Prostate gland (tissue), 2 donors: ENCODE measurements at regions not wholly inside any gene's neighbourhood (a gene's known extent, or its start where the extent isn't known, plus 50 kb on each side); places are given as distances from the start of the nearest gene placed in this dataset.

ENCODE experiments used
- POLR2A ChIP-seq: fragments of 450-650 bp; IDR thresholded peaks from one replicate; pipeline ENCODE4 v1.6.1; 2016; ENCODE audit warnings: antibody characterized with exemption, mild to moderate bottlenecking
- POLR2AphosphoS5 ChIP-seq: sonication (generic); formaldehyde crosslinking; IDR thresholded peaks from one replicate; pipeline ENCODE4 v1.6.1; 2017; ENCODE audit warnings: antibody characterized with exemption
- TF ChIP-seq, protein P1 (sequence below), 4 experiments: fragments of 200-600 bp in 2 of 4; fragments of 450-650 bp in 2 of 4; sonication (generic) in 2 of 4; IDR thresholded peaks; 1 replicate in 3 of 4; 2 replicates in 1 of 4; pipeline ENCODE4 v1.5.1; 2016 to 2019; ENCODE audit warnings: antibody characterized with exemption in 4 of 4, mild to moderate bottlenecking in 2 of 4, moderate library complexity in 2 of 4

GRCh38 chr5:67605730-67606585, 409.4 kb upstream of the CD180 start:
- no peak for TF ChIP-seq POLR2AphosphoS5
- no peak for TF ChIP-seq POLR2A
- TF ChIP-seq, protein P1, sequence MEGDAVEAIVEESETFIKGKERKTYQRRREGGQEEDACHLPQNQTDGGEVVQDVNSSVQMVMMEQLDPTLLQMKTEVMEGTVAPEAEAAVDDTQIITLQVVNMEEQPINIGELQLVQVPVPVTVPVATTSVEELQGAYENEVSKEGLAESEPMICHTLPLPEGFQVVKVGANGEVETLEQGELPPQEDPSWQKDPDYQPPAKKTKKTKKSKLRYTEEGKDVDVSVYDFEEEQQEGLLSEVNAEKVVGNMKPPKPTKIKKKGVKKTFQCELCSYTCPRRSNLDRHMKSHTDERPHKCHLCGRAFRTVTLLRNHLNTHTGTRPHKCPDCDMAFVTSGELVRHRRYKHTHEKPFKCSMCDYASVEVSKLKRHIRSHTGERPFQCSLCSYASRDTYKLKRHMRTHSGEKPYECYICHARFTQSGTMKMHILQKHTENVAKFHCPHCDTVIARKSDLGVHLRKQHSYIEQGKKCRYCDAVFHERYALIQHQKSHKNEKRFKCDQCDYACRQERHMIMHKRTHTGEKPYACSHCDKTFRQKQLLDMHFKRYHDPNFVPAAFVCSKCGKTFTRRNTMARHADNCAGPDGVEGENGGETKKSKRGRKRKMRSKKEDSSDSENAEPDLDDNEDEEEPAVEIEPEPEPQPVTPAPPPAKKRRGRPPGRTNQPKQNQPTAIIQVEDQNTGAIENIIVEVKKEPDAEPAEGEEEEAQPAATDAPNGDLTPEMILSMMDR (IDR thresholded peaks at IDR 0.05) = no peak
